ENCODE measurements at regions not wholly inside any gene's neighbourhood (a gene's known extent, or its start where the extent isn't known, plus 50 kb on each side); places are given as distances from the start of the nearest gene placed in this dataset.

GRCh38 chr2:20563251-20563650 is 87.6 kb downstream of the HS1BP3 start:
- TF ChIP-seq CTCF (IDR thresholded peaks at IDR 0.05) (no peak), POLR2A (IDR thresholded peaks at IDR 0.05) (no peak)
- no peak overlapping the region for H3K4me3 ChIP-seq (replicated peaks in 1 of 3)
- no peak for DNase-seq

GRCh38 chr2:20563833-20564232 is 87.1 kb downstream of the HS1BP3 start:
- no peak for TF ChIP-seq POLR2A (IDR thresholded peaks at IDR 0.05)
- no peak for TF ChIP-seq CTCF (IDR thresholded peaks at IDR 0.05)
- Histone ChIP-seq H3K27me3 (no peaks in the 10 kb centered on the region), H3K4me1 (peaks cover 2 to 23% of the 10 kb centered on the region in 2 donors), H3K27ac (no peak overlapping the region), H3K4me3 (replicated peaks in 1 of 3) (no peak overlapping the region), H3K36me3 (no peaks in the 10 kb centered on the region), H3K9me3 (no peaks in the 10 kb centered on the region)
- DNase-seq, result no peak
- 83 to 87% methylated on average over 5 of the region's 5 CpGs for WGBS, 2 donors
- intact Hi-C loops (cut with DNase I), result no loop called here

More at GRCh38 chr2:20563251-20563650, 87.6 kb downstream of the HS1BP3 start:
- Histone ChIP-seq H3K4me1 (peaks cover 0 to 17% of the 10 kb centered on the region in 2 donors), H3K36me3 (no peaks in the 10 kb centered on the region), H3K27me3 (no peaks in the 10 kb centered on the region), H3K9me3 (no peaks in the 10 kb centered on the region), H3K27ac (no peak overlapping the region)
- intact Hi-C loops (cut with DNase I), result no loop called here
- WGBS, 2 donors, result 90 to 97% methylated on average over 3 of the region's 3 CpGs

- no peak for TF ChIP-seq POLR2A (IDR thresholded peaks at IDR 0.05)
- TF ChIP-seq CTCF (IDR thresholded peaks at IDR 0.05), result no peak
- Histone ChIP-seq H3K27ac (no peak overlapping the region), H3K9me3 (no peaks in the 10 kb centered on the region), H3K36me3 (no peaks in the 10 kb centered on the region), H3K27me3 (no peaks in the 10 kb centered on the region), H3K4me3 (replicated peaks in 1 of 3) (no peak overlapping the region), H3K4me1 (peaks cover 10 to 35% of the 10 kb centered on the region in 2 donors)
- intact Hi-C loops (cut with DNase I), result no loop called here
- no peak for DNase-seq
- WGBS, 2 donors, result 89 to 93% methylated on average over 5 to 6 of the region's 7 CpGs
These were observed 85.7 kb downstream of the HS1BP3 start for GRCh38 chr2:20565101-20565622.

GRCh38 chr2:20565623-20566236 is 85.2 kb downstream of the HS1BP3 start:
- no peaks in the 10 kb centered on the region for H3K36me3 ChIP-seq
- intact Hi-C loops (cut with DNase I), result no loop called here
- no peaks in the 10 kb centered on the region for H3K27me3 ChIP-seq
- peaks cover 10 to 40% of the 10 kb centered on the region in 2 donors for H3K4me1 ChIP-seq
- TF ChIP-seq CTCF (IDR thresholded peaks at IDR 0.05) (no peak), POLR2A (IDR thresholded peaks at IDR 0.05) (no peak)
- peak; percentile 58 to 68 for DNase-seq
- no peak overlapping the region for H3K27ac ChIP-seq
- H3K4me3 ChIP-seq (replicated peaks in 1 of 3), result no peak overlapping the region
- H3K9me3 ChIP-seq, result no peaks in the 10 kb centered on the region
- WGBS, 2 donors, result 57 to 72% methylated on average over 3 to 8 of the region's 8 CpGs

- TF ChIP-seq CTCF (IDR thresholded peaks at IDR 0.05) (no peak), POLR2A (IDR thresholded peaks at IDR 0.05) (no peak)
- WGBS, 2 donors, result 92 to 97% methylated on average over 4 of the region's 4 CpGs
- intact Hi-C loops (cut with DNase I), result no loop called here
- H3K27ac ChIP-seq, result no peak overlapping the region
- H3K4me1 ChIP-seq, result peaks cover 10 to 44% of the 10 kb centered on the region in 2 donors
- H3K4me3 ChIP-seq (replicated peaks in 1 of 3), result no peak overlapping the region
- DNase-seq, result no peak
- H3K36me3 ChIP-seq, result no peaks in the 10 kb centered on the region
- no peaks in the 10 kb centered on the region for H3K9me3 ChIP-seq
- no peaks in the 10 kb centered on the region for H3K27me3 ChIP-seq
These were observed 84.6 kb downstream of the HS1BP3 start for GRCh38 chr2:20566331-20566730.

Data from thyroid gland (tissue), 4 donors.